GM11168 (cell line): ENCODE measurements at regions not wholly inside any gene's neighbourhood (a gene's known extent, or its start where the extent isn't known, plus 50 kb on each side); places are given as distances from the start of the nearest gene placed in this dataset.

Experiments used
- in situ Hi-C: fragments of 300-500 bp; cut with MboI; formaldehyde crosslinking; loops from one replicate; pipeline ENCODE4 v1.12.0; 2022; ENCODE audit warnings: low sequenced_read_pairs; ENCODE audit not compliant: unreplicated experiment

- in situ Hi-C loops: no loop called here
Observed at GRCh38 chr20:60974441-60974945, 277.6 kb upstream of the CDH4 start.

GRCh38 chr20:60976139-60976538 is 275.9 kb upstream of the CDH4 start:
- in situ Hi-C loops: no loop called here

GRCh38 chr20:60976913-60977312 is 275.1 kb upstream of the CDH4 start:
- in situ Hi-C loops: no loop called here

- in situ Hi-C loops: no loop called here
Observed at GRCh38 chr20:60977901-60978300, 274.2 kb upstream of the CDH4 start.

DNA sequence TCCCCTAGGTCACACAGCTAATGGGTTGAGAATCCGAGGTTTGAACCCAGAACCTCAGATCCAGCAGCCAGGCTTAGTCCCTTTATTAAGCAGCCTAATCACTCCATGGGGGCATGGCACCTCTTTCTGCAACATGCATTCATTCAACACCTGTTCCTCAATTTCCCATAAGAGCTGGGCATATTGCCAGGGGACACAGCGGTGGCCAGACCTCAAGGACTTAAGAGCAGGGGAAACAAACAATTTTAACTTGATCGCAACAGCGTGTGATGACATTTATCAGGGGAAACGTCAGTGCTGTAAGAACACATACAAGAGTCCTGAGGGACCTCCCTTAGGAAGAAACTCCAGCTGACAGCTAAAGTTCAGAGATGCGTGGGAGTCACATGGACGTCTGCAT is 267.4 kb upstream of the CDH4 start:
- in situ Hi-C loops: no loop called here

GRCh38 chr20:60986506-60987156 is 265.4 kb upstream of the CDH4 start:
- in situ Hi-C loops: no loop called here

GRCh38 chr20:60990061-60990460 is 262.0 kb upstream of the CDH4 start:
- in situ Hi-C loops: no loop called here

- in situ Hi-C loops: no loop called here
Observed at GRCh38 chr20:60990643-60991042, 261.4 kb upstream of the CDH4 start.

- in situ Hi-C loops: no loop called here
Observed at GRCh38 chr20:60993433-60994044, 258.5 kb upstream of the CDH4 start.

- in situ Hi-C loops: no loop called here
Observed at GRCh38 chr20:60999250-60999649, 252.8 kb upstream of the CDH4 start.

GRCh38 chr20:61002090-61002489 is 250.0 kb upstream of the CDH4 start:
- in situ Hi-C loops: no loop called here

DNA sequence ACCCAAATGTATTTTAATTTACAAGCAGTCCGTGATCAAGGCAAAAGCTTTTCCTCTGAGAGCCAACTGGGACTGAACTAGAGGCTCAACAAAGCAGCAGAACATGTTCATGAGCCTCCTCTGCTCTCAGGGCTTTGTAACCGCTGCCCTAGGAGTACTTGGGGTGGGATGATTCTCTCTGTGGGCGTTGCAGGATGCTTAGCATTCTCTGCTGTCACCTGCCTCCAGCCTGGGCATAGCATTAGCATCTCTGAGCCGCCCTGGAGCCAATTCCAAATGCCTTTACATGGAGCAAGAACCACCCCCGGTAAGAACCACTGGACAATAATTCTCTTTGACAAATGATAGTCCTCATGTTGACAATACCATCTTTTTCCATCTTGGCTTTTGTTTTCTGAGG is 237.6 kb upstream of the CDH4 start:
- in situ Hi-C loops: no loop called here

- in situ Hi-C loops: no loop called here
Observed at GRCh38 chr20:61015602-61016001, 236.5 kb upstream of the CDH4 start.

- in situ Hi-C loops: no loop called here
Observed at GRCh38 chr20:61019322-61019721, 232.7 kb upstream of the CDH4 start.

DNA sequence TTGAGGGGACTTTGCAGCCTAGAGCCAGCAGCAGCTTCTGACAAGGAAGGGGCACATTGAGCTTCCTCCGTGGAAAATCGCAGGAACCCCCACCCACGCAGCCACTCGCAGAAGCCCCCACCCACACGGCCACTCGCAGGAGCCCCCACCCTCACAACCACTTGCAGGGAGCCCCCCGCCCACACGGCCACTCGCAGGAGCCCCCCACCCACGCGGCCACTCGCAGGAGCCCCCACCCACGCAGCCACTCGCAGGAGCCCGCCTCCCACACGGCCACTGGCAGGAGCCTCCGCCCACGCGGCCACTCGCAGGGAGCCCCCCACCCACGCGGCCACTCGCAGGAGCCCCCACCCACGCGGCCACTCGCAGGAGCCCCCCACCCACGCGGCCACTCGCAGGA is 228.4 kb upstream of the CDH4 start:
- in situ Hi-C loops: no loop called here

DNA sequence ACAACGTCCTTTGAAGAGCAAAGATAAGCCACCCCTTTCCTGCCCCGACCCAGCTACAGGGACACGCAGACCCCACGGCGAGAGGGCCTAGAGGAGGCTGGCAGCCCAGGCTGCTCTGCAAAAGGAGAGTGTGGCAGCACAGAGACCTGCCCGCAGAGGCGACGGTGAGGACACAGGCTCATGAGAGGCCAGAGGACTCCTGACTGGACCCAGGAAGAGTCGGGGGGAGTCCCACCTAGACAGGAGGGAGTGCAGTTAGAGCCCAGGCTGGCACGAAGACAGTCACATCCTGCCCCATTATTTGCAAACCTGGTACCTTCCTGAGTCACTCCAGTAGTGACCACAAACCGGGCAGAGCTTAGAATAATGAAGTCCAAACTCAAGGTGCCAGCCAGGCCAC is 227.7 kb upstream of the CDH4 start:
- in situ Hi-C loops: no loop called here

DNA sequence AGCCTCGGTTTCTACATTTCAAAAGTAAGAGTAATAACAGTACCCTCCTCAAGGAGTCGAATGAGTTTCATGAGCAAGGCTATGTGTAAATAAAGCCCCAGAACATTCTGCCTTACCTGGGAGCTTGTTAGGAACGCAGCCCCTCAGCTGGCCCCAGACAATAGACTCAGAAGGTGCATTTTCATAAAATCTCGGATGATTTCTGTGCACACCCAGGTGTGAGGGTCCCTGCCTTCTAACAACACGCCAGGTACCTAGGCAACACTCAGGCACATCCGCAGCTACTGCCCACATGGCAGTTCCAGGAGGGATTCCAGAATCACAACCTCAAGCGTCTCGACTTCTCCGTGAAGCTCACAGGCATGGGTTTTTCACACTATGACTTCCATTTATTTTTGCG is 226.5 kb upstream of the CDH4 start:
- in situ Hi-C loops: no loop called here

GRCh38 chr20:61026173-61026572 is 225.9 kb upstream of the CDH4 start:
- in situ Hi-C loops: no loop called here

GRCh38 chr20:61026731-61027130 is 225.3 kb upstream of the CDH4 start:
- in situ Hi-C loops: no loop called here

DNA sequence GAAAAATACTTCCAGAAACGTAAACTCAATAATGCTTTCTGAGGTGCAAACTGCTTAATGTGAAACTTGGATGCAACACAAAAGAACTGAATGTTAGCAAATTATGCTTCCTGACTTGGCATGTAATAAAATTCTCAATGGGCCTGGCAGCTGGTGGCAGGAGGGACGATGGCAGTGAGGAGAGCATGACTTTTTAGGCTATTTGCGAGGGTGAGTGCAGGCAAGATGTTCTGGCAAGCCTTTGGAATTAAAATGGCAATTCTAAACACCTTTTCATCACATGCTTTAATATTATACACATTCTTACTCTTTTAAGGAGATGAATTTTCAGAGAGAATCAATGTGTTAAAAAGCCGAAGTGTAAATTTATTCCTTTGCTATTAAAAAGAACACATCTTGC is 224.8 kb upstream of the CDH4 start:
- in situ Hi-C loops: no loop called here

DNA sequence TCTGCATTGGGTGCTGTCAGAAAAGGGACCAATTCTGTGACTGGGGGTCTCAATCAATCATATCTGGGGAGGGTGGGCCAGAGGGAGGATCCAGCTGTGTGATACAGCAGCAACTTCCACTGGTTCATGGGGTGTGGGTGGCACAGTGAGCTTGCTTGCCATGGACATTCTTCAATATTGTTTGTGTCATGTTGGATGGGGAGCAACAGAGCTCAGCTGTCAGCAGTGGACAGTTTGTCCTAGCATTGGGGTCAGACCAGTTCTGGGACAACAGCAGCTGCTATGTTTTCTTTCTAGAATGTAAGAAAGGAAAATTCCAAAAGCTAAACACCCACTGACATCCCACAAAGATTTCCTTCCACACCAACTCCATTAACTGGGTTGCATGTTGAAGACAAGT is 221.9 kb upstream of the CDH4 start:
- in situ Hi-C loops: no loop called here
